ENCODE measurements at regions not wholly inside any gene's neighbourhood (a gene's known extent, or its start where the extent isn't known, plus 50 kb on each side); places are given as distances from the start of the nearest gene placed in this dataset.

DNA sequence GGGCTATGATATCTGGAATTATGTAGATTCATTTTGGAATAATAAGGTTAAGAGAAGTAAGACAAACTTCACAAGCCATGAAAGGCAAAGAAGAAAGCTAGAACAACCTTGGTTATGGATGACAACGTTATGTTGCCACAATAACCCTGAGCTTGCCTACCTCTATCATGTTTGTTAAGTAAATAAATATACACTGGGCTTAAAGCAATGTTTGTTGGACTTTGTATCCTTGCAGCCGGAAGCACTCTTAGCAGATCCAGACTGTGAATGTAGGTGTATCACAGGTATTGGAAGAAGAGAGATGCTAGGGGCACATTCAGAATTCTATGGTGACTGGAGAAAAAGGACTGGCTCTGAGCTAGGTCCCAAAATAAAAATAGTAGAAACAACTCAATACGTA is 214.4 kb downstream of the HS3ST1 start:
- H3K36me3 ChIP-seq (ENCODE audit: insufficient read depth, low read length, poor library complexity, severe bottlenecking): no peaks in the 10 kb centered on the region
- no peak for TF ChIP-seq EZH2 (IDR thresholded peaks at IDR 0.05; ENCODE audit: borderline replicate concordance, low read depth, low read length, poor library complexity, severe bottlenecking)
- TF ChIP-seq, protein P1, sequence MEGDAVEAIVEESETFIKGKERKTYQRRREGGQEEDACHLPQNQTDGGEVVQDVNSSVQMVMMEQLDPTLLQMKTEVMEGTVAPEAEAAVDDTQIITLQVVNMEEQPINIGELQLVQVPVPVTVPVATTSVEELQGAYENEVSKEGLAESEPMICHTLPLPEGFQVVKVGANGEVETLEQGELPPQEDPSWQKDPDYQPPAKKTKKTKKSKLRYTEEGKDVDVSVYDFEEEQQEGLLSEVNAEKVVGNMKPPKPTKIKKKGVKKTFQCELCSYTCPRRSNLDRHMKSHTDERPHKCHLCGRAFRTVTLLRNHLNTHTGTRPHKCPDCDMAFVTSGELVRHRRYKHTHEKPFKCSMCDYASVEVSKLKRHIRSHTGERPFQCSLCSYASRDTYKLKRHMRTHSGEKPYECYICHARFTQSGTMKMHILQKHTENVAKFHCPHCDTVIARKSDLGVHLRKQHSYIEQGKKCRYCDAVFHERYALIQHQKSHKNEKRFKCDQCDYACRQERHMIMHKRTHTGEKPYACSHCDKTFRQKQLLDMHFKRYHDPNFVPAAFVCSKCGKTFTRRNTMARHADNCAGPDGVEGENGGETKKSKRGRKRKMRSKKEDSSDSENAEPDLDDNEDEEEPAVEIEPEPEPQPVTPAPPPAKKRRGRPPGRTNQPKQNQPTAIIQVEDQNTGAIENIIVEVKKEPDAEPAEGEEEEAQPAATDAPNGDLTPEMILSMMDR (conservative IDR thresholded peaks at IDR 0.05; ENCODE audit: low read depth, low read length): no peak
- no peak for DNase-seq (ENCODE audit: low spot score)
- no TSS peak for BruUV-seq (replicated peaks)
- peaks cover 42% of the 10 kb centered on the region for H3K9me3 ChIP-seq (ENCODE audit: low read depth, low read length, poor library complexity, severe bottlenecking)
- intact Hi-C loops (cut with micrococcal nuclease; ENCODE audit: unreplicated experiment): no loop called here
- POLR2A ChIA-PET (ENCODE audit: low non-redundant PET): no interaction called here
- H3K27me3 ChIP-seq (replicated peaks; ENCODE audit: insufficient read depth, low read depth, low read length, poor library complexity): no peaks in the 10 kb centered on the region
- CTCF ChIA-PET: no interaction called here
- no peak overlapping the region for H3K4me3 ChIP-seq (ENCODE audit: low read depth, low read length, poor library complexity, severe bottlenecking)
- H3K4me1 ChIP-seq (ENCODE audit: insufficient read depth, low read length, poor library complexity, severe bottlenecking): no peaks in the 10 kb centered on the region
- no peak overlapping the region for H3K27ac ChIP-seq (ENCODE audit: low read depth, low read length, poor library complexity, severe bottlenecking)

DNA sequence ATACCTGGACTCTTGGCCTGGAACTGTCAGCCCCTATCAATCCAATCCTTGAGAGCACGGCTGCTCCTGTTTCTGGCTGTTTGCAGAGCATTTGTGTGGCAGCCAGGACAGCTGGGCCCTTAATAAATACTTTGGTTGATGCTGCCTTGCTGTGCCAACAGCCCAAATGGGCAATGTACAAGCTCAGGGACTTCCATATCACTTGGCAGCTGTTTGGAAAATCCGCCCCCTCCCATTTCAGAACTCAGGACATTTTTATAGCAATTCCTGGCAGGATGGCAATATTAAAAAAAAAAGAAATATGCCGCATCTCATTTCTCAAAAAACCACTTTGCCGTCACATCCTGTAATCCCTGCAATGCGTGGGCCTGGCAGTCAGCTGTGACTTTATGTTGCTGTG is 218.9 kb downstream of the HS3ST1 start:
- peaks cover 41% of the 10 kb centered on the region for H3K9me3 ChIP-seq (ENCODE audit: low read depth, low read length, poor library complexity, severe bottlenecking)
- no peaks in the 10 kb centered on the region for H3K27me3 ChIP-seq (replicated peaks; ENCODE audit: insufficient read depth, low read depth, low read length, poor library complexity)
- ChIA-PET POLR2A (ENCODE audit: low non-redundant PET) (no interaction called here), CTCF (no interaction called here)
- H3K36me3 ChIP-seq (ENCODE audit: insufficient read depth, low read length, poor library complexity, severe bottlenecking): no peaks in the 10 kb centered on the region
- intact Hi-C loops (cut with micrococcal nuclease; ENCODE audit: unreplicated experiment): no loop called here
- H3K4me1 ChIP-seq (ENCODE audit: insufficient read depth, low read length, poor library complexity, severe bottlenecking): no peaks in the 10 kb centered on the region
- H3K27ac ChIP-seq (ENCODE audit: low read depth, low read length, poor library complexity, severe bottlenecking): no peak overlapping the region
- TF ChIP-seq EZH2 (IDR thresholded peaks at IDR 0.05; ENCODE audit: borderline replicate concordance, low read depth, low read length, poor library complexity, severe bottlenecking): no peak
- TF ChIP-seq, protein P1 (conservative IDR thresholded peaks at IDR 0.05; ENCODE audit: low read depth, low read length): no peak
- no peak for DNase-seq (ENCODE audit: low spot score)
- BruUV-seq (replicated peaks): no TSS peak
- H3K4me3 ChIP-seq (ENCODE audit: low read depth, low read length, poor library complexity, severe bottlenecking): no peak overlapping the region

DNA sequence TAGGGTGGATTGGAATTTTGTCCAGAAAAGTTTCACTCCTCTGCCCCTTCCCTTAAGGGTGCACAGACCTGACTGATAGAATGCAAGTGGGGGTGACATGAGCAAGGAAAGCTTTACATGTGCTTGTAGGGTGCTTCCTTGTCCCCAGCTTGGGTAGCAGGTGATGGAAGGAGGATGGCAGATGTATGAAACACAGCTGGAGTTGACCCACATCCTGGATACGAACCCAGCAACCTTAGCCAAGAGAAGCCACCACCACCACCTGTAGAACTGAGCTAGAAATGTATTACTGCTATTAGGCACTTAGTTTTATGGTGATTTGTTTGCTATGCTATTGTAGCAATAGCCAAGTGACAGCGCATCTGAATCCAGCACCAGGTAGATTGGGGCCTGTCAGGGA is 227.4 kb downstream of the HS3ST1 start:
- Histone ChIP-seq H3K4me3 (ENCODE audit: low read depth, low read length, poor library complexity, severe bottlenecking) (no peak overlapping the region), H3K4me1 (ENCODE audit: insufficient read depth, low read length, poor library complexity, severe bottlenecking) (no peaks in the 10 kb centered on the region), H3K27me3 (replicated peaks; ENCODE audit: insufficient read depth, low read depth, low read length, poor library complexity) (no peaks in the 10 kb centered on the region), H3K9me3 (ENCODE audit: low read depth, low read length, poor library complexity, severe bottlenecking) (peaks cover 44% of the 10 kb centered on the region), H3K36me3 (ENCODE audit: insufficient read depth, low read length, poor library complexity, severe bottlenecking) (no peaks in the 10 kb centered on the region), H3K27ac (ENCODE audit: low read depth, low read length, poor library complexity, severe bottlenecking) (no peak overlapping the region)
- ChIA-PET POLR2A (ENCODE audit: low non-redundant PET) (no interaction called here), CTCF (no interaction called here)
- no peak for DNase-seq (ENCODE audit: low spot score)
- intact Hi-C loops (cut with micrococcal nuclease; ENCODE audit: unreplicated experiment): no loop called here
- TF ChIP-seq, protein P1 (conservative IDR thresholded peaks at IDR 0.05; ENCODE audit: low read depth, low read length): no peak
- TF ChIP-seq EZH2 (IDR thresholded peaks at IDR 0.05; ENCODE audit: borderline replicate concordance, low read depth, low read length, poor library complexity, severe bottlenecking): no peak
- BruUV-seq (replicated peaks): no TSS peak

All from A673 (cell line).